SIG-M5 (cell line): ENCODE measurements at regions not wholly inside any gene's neighbourhood (a gene's known extent, or its start where the extent isn't known, plus 50 kb on each side); places are given as distances from the start of the nearest gene placed in this dataset.

Experiments
- DNase-seq: peaks from one replicate; lab custom pipeline; 2025; lab: John Stamatoyannopoulos, UW

DNA sequence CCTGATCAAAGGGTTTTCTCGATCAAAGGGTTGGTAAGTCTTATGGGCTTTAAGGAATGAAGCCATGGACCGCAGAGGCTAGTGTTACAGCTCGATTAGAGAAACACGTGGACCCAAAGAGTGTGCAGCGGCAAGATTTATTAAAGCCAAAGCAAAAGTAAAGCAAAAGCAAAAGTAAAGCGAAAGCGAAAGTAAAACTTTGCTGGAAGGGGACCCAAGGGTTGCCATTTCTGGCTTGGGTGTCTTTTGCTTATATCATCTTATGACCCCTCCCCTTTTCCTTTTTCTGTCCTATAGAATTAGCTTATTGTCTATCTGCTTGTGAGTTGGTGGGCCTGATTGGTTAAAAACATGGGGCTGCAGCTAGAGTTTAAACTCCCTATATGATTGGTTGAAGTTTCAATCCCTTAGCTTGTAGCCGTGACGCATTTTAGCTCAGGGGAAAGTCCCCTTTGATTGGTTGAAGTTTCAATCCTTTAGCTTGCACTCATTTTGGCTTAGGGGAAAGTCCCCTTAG lies 957.0 kb downstream of the AMY1C start:
- no peak for DNase-seq

DNA sequence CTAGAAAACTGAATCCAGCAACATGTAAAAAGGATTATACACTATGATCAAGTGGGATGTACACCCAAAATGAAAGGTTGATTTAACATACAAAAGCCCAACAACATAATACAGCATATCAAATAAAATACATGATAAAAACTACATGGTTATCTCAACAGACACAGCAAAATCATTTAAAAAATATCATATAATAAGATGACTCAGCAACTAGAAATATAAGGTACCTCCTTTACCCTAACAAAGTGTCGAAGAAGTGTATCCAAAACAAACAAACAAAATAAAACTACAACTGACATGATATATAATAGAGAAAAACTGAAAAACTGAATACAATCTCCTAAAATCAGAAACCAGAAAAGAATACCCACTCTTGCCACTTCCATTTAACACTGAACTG lies 969.1 kb downstream of the AMY1C start:
- DNase-seq = no peak

DNA sequence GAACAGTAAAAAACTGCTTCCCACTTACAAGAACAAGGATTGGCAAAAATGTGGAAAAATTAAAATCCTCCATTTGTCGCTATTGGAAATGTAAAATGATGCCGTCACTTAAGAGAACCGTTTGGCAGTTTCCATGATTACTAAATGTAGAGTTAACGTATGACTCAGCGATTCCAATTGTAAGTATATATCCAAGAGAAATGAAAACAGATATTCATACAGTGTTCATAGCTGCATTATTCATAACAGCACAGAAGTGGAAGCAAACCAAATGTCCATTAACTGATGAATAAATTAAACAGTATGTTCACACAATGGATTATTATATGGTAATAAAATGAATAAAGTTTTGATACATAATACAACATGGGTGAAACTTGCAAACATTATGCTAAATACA lies 971.0 kb downstream of the AMY1C start:
- DNase-seq = no peak

DNA sequence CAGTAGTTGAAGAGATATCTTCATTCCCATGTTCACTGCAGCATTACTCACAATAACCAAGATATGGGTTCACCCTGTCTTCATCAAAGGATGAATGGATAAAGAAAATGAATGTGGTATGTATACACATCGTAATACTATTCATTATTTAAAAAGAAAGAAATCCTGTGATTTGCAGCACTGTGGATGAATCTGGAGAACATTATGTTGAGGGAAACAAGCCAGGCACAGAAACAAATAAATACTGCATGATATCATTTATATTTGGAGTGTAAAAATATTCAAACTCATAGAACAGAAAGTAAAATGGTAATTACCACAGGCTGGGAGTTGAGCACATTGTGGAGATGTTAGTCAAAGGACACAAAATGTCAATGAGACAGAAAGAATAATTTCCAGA lies 977.2 kb downstream of the AMY1C start:
- DNase-seq = no peak

DNA sequence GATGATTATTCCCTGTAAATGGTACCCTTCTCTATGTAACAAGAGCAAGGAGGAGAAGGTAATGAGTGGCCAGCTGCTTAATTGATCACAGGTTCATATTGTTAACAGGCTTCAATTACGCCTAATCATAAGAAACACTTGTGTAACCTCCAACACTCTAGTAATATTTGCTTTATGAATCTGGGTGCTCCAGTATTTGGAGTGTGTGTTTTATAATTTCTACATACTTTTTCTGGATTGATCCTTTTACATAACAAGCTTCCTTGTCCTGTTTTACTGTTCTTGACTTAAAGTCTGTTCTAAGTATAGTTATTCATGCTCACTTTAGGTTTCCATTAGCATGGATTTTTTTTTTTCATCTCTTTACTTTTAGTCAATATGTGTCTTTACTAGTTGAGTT lies 984.2 kb downstream of the AMY1C start:
- no peak for DNase-seq

DNA sequence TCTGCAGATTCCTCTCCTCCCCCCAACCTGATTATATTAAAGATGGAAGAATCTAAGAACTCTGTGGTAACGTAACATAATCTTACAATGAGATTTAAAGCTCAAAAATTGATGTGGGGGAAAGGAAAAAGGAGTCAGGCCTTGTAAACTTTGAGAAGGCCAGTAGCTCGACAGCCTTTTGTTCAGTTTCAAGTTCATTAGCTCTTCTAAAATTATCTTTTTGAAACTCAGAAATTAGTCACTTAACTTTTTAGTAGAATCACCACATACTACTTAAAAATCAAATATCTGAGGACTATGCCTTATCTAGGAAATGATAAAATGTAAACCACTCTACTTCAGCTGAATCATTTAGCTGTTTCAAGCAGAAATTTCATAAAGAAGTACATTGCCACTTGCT lies 996.2 kb downstream of the AMY1C start:
- DNase-seq = no peak

DNA sequence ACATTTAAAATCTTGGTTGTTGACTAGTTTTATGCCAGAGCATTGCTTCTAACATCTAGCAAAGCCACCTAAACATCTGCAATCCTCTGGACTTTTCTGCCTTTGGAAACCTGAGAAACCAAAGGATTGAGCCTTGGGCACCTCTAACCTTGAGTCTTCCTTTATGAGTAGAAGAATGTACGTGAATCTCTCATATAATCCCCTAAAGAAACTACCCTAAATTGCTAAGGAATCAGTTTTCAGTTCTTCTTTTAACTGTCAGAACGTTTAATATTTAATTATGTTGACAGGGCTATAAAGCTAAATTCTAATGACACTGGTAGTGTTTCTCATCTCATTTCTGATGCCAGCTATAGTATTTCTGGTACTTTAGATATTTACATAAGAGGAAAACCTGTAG lies 997.3 kb downstream of the AMY1C start:
- no peak for DNase-seq

DNA sequence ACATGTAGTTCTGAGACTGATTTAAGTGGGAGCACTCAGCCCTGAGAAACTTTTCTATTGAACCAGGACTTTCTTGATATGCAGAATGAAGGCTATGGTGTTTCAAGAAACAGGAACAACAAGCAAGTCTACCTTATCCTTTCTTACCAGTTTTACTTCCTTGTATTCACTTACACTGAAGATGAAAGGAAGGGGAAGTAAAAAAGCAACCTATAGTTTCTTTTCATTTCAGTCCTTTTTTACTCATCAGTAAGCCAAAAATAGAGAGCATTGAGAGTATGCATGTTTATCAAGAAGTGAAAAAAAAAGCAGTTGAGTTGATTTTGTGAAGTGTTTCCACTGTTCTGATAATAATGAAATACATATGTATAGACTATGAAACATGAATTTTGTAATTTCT lies 1010.3 kb downstream of the AMY1C start:
- DNase-seq = peak; percentile 80

DNA sequence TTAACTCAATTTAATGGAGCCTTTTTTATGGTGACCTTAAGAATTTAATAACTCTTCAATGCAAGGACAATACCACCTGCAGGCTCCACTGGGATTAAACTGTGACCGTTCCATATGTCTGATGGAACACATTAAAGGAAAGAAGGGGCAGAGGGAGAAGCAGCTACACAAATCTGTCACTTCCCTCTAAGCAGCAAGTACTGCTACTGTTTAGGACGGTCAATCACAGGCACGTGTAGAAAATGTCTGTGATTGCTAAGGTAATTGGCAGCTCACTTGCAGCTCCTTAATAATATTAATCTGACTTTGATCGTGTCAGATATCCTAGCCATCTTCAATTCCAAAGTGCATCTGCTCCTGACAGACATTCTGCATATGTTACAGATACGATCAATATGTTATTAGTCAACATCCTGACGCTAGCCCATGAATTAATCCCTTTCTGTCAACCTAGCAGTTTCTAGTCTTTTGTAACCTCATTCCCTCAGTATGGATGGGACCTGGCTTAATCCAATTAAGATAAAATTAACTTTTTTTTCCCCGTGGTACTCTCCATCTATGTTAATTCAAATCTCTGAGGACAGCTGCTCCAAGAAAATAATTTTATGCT lies 1012.4 kb downstream of the AMY1C start:
- no peak for DNase-seq

DNA sequence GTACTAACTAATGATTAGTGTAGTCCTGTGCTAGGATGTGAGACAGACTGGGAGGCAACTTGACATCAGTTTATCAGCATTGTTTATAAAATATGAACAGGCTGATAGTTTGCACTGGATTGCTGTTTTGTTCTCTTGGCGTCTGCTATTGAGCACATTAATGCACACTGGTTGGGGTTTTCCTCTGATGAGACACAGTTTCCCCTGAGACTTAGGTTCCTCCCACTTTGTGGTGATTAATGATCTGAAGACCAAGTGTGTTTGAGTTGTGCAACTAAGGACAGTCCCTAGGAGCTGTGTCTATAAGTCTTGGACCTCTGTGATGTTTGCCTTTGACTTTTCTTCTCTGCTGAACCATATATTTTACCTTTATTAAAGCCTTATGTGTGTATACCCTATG lies 1015.4 kb downstream of the AMY1C start:
- no peak for DNase-seq

DNA sequence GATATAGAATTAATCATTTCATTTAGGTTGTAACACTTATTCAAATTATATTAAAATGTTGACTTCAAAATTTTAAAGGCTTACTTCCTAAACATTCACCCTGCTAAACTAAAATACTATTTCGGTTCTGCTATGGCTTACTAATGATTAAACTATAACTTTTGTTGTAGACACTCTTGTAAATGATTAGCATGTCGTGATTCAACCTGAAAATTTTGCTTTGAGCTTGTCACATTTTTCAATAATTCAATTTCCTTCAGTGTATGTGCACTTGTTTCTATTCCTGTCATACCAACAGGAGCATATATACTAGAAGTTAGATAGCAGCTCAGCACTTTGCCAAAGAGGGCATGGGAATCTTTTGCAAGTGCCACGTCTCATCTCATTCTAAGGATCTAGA lies 1018.8 kb downstream of the AMY1C start:
- DNase-seq = no peak

DNA sequence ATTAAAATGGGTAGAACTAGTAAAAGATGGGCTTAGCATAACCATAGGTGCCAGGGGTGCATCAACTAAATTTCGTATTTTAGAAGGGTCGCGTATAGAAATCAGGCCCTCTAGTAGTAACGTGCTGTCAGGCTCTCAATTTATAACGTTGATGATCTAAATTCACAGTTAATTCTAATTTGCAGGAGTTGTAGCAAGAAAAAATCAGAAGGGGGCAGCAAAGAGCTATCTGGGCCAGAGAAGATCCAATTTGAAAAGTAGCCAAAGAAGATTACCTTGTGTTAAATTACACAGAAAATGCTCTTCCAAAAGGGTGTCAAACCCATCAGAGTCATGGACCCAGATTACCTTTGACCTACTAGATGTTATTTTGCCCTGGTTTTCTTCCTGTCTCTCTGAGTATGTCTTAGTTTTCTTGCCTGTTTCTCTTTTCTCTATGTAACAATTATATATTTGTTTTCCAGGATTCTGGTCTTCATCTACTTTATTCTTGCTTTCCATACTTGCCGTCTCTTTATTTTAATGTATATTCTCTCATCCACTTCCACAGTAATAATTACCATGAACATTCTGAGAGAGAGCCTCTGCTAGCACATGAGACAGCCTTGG lies 1030.9 kb downstream of the AMY1C start:
- no peak for DNase-seq

DNA sequence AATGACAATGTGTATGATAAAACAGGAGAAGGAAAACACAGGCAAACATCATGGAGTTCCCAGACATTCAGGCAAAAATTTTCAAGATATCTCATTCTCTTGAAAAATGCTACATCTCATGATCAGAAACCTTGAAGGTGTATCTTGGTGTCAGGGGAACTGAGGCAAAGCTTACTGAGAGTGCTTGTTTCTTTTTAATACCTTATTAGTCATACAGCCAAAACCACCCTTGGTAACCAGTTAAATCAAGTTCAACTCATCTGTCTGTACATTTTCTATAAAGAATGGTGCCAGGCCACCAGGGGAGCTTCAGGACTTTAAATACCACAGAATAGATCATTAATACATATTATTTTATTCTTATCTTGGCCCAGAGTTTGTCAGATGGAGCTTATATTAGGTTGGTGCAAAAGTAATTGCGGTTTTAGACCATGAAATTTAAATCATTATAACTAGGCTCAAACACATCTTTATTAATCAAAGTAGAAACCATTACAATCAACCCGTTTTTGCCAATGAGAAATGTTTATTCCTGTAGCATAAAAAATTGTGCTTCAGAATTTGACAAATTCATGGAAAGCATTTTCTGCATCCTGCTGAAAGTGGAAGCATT lies 1036.0 kb downstream of the AMY1C start:
- DNase-seq = no peak

DNA sequence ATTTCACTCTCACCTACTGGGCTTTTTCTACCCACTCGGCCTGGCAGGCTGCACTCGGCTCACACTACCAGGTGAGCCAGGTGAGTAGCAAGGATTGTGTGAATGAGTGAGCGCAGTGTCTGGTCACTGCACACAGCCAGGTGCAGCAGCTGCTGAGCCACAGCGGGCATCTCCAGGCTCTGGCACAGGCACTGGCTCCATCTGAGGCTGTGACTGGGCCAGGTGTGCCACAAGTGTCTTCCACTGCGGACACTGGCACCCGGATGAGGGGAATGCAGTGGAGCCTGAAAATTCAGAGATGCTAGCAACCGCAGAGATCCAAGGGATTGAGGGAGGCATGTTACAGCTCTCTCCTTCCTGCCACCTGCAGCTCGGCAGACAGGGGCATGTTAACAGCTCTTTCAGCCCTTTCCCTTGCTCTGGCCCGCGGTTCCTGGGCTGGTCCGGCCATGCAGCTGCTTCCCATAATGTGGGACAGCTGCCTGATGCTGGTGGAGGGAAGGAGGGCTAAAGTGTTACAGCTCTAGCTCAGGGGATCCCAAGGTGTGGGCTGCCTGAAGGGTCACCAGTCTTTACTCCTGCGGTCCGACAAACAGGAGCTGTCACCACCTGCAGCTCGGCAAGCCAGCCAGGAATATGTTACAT lies 1038.3 kb downstream of the AMY1C start:
- no peak for DNase-seq

DNA sequence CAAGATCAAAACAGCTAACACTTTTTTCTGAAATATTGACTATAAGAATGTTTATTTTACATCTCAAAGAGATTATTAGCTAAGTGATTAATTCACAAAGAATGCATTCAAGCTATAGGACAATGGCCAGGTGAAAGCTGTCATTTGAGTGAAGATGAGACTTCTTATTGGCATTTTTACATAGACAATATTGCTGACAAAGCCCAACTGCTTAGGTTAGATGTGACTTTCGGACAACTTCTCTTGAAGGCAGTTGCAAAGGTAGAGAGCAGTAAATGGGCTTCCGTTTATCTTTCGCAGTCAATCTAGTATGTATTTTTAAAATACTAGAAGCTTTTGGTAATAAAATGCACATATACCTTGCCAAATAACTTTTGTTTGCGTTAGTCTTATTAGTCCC lies 1041.3 kb downstream of the AMY1C start:
- DNase-seq = no peak

DNA sequence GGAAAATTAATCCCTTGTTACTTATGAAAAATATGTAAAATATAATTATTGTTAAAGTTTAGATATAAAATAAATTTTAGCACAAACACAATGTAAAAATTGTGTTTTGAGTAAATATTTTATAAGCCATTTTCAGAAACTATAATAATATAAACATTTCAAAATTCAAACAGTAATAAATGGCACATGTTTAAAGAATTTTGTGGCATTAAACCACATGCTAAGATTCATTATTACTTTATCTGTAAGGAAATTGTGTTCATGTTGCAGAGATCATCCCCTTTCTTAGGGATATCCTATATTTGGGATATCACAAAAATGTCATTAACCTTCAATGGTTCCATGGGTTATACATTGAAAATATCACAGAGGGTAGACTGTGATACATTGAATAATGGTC lies 1044.3 kb downstream of the AMY1C start:
- DNase-seq = no peak

DNA sequence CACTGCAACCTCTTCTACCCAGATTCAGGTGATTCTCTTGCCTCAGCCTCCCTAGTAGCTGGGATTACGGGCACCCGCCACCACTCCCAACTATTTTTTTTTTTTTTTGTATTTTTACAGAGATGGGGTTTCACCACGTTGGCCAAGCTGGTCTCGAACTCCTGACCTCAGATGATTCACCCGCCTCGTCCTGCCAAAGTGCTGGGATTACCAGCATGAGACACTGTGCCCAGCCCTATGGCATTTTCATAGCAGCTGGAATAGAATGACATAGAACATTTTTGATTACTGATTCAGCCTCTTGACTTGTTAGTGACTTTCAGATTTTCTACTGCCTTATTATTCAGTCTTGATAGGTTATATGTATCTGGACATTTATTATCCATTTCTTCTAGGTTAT lies 1046.2 kb downstream of the AMY1C start:
- no peak for DNase-seq

DNA sequence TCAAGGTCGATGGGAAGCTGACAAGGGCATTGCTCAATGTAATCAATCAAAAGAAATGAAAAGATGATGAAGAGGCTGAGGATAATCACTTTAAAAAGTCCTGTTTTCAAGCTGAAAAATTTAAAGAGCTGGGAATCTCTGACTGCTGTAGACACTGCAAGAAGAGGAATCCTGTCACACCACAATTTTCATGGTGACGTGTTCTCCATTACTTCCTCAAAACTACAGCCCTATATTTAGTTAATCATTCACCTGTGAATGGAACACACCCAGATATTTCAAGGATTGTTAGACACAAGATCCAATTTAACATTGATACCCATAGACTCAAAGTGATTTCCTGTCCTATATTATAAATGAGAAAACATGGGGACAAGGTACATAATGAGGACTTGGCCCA lies 1048.3 kb downstream of the AMY1C start:
- no peak for DNase-seq

DNA sequence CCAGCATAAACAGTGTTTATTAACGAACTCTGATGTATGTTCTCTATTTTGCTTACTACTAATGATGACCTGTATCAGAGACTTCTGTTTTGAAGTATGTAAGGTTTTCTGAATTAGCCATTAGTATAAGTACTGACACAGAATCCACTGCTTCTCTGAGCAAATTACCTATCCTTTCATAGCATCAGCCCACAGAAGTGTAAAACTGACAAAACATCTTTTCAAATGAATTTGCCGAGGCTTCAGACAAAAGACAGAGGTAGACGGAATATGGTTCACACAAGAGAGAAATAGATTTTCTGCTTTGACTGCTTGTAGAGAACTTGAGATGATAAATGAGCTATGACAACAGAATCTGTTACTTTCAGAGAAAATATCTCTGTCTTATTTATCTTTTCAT lies 1051.6 kb downstream of the AMY1C start:
- DNase-seq = no peak

DNA sequence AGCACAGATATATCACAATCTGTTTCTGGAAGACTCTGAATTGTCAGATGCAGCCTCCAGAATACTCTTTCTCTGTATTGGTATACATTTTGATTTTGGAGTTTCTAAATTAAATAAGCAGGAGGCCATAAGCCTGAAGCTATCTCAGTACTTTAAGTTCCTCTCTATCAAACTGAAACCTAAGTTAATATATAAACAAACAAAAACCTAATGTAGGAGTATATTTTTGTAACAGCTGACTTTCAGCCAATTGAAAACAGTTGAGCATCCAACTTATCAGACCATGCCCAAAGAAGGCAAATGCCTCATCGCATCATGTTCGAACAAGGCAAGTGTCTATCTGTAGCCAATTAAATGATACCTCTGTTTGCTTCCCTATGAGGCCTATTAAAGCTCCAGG lies 1054.4 kb downstream of the AMY1C start:
- DNase-seq = no peak

DNA sequence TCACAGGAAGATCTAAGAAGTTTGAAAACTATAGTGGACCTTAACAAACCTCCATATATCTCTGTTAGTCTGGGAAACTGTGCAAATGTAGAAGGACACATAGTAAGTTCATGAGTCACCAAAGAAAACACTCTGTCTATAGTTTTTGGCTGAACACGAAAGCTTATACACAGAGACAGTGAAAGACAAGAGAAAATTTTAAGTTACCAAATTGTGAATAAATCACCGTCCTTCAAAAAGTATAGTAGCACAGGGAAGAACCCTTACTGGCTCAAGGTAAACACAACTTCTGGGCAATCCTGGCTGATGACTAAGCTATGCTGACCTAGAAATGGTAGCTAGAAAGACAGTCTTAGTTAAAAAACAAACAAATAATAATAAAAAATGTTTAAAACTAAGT lies 1057.9 kb downstream of the AMY1C start:
- DNase-seq = no peak

DNA sequence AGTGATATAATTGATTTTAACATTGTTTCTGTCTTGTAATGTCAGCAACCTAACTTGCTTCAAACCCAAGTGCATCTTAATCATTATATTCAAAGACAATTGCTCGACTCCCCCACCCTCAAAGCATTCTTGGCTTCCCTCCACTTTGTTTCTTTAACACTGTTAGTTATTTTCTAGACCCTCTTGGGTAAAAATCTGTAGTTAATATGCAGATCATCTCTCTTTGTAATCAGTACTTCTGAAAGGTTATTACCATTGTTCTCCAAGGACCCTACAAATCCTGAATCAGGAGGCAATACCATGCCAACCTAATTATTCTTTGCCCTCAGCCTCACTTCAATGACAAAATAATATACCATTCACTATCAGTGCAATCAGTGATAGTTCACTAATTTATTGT lies 1075.7 kb downstream of the AMY1C start:
- no peak for DNase-seq

DNA sequence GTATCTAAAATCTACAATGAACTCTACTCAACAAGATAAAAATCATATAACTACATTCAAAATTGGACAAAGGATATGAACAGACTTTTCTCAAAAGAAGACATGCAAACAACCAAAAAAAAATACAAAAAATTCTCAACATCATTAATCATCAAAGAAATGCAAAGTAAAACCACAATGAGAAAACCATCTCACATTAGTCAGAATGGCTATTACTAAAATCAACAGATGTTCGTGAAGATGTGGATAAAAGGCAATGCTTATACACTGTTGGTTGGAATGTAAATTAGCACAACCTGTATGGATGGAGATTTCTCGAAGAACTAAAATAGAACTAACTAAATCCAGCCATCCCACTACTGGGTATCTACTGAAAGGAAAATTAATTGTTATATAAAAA lies 1080.8 kb downstream of the AMY1C start:
- DNase-seq = no peak
